GM18502 (cell line): ENCODE measurements at regions not wholly inside any gene's neighbourhood (a gene's known extent, or its start where the extent isn't known, plus 50 kb on each side); places are given as distances from the start of the nearest gene placed in this dataset.
"Not testable (repeated sequence)": the region's sequence is repeated elsewhere in the genome, so short reads cannot be mapped to it uniquely, and the experiment has no call there.

Source experiments
- ATAC-seq: cut with Tn5 transposase; IDR thresholded peaks from one replicate; pipeline ENCODE4 v1.9.1; 2021; ENCODE audit warnings: mild to moderate bottlenecking; ENCODE audit not compliant: unreplicated experiment, poor library complexity

GRCh38 chr3:127068871-127069270 lies 86.0 kb downstream of the PLXNA1 start:
- no peak for ATAC-seq

- no peak for ATAC-seq
Observed at GRCh38 chr3:127069814-127070440, 87.0 kb downstream of the PLXNA1 start.

- ATAC-seq: no peak
Observed at GRCh38 chr3:127070776-127071175, 87.9 kb downstream of the PLXNA1 start.

GRCh38 chr3:127071597-127072001 lies 88.7 kb downstream of the PLXNA1 start:
- no peak for ATAC-seq

GRCh38 chr3:127072221-127072771 lies 89.4 kb downstream of the PLXNA1 start:
- ATAC-seq: no peak

- ATAC-seq: no peak
Observed at GRCh38 chr3:127072971-127073783, 90.3 kb downstream of the PLXNA1 start.

- ATAC-seq: no peak
Observed at GRCh38 chr3:127073941-127074820, 91.3 kb downstream of the PLXNA1 start.

GRCh38 chr3:127074900-127075360 lies 92.0 kb downstream of the PLXNA1 start:
- ATAC-seq: peak; percentile 94

- ATAC-seq: not testable (repeated sequence)
Observed at GRCh38 chr3:127076166-127076992, 93.5 kb downstream of the PLXNA1 start.

GRCh38 chr3:127077068-127077467 lies 94.2 kb downstream of the PLXNA1 start:
- ATAC-seq: no peak

GRCh38 chr3:127077505-127078064 lies 94.7 kb downstream of the PLXNA1 start:
- ATAC-seq: no peak

- ATAC-seq: no peak
Observed at GRCh38 chr3:127078626-127079025, 95.7 kb downstream of the PLXNA1 start.

GRCh38 chr3:127079211-127079610 lies 96.3 kb downstream of the PLXNA1 start:
- no peak for ATAC-seq

- no peak for ATAC-seq
Observed at GRCh38 chr3:127081001-127081720, 98.2 kb downstream of the PLXNA1 start.

GRCh38 chr3:127082066-127082465 lies 99.2 kb downstream of the PLXNA1 start:
- ATAC-seq: no peak

- ATAC-seq: no peak
Observed at GRCh38 chr3:127083778-127084397, 101.0 kb downstream of the PLXNA1 start.

GRCh38 chr3:127084401-127084990 lies 101.6 kb downstream of the PLXNA1 start:
- ATAC-seq: no peak

- ATAC-seq: no peak
Observed at GRCh38 chr3:127085576-127085975, 102.7 kb downstream of the PLXNA1 start.
